GM18909 (cell line): ENCODE measurements at regions not wholly inside any gene's neighbourhood (a gene's known extent, or its start where the extent isn't known, plus 50 kb on each side); places are given as distances from the start of the nearest gene placed in this dataset.

ENCODE experiments used
- ATAC-seq: cut with Tn5 transposase; IDR thresholded peaks from one replicate; pipeline ENCODE4 v1.9.1; 2021; ENCODE audit warnings: mild to moderate bottlenecking; ENCODE audit not compliant: unreplicated experiment, poor library complexity

GRCh38 chr6:63517221-63517620, 55.1 kb upstream of the LOC128125822 start:
- no peak for ATAC-seq

DNA sequence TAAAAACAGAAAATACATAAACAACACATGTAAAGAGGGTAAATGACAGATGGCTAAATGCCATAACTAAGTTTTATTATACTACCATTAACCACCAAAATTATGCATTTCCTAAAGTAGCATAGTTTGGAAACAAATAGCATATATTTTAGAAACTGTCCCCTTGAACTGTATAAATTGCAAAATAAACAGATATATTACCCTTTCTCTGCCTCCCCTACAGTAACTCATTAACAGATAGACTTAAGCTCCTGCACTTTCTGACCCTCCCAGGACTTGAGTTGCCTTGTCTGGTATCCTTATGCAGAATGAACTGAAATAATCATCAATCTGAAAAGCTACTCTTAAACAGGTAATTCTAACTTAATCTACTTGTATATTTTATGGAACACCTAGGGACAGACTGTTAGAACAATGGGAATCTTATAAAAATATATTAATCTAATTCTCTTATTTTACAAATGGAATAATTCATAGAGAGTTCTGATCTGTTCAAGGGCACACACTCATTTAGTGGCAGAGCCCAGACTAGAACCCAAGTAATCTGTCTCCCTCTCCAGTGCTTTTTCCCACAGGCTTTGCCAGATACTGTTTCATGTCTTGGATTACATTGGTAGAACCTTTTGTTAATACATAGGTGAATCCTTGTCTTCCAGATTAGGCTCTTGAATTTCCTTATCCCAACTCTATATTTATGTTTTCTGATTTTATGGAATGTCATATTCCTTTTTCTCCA, 50.6 kb upstream of the LOC128125822 start:
- no peak for ATAC-seq
